ENCODE measurements at regions not wholly inside any gene's neighbourhood (a gene's known extent, or its start where the extent isn't known, plus 50 kb on each side); places are given as distances from the start of the nearest gene placed in this dataset.
A peak's percentile ranks its signal among the peaks of the same experiment; 100 is the strongest.

DNA sequence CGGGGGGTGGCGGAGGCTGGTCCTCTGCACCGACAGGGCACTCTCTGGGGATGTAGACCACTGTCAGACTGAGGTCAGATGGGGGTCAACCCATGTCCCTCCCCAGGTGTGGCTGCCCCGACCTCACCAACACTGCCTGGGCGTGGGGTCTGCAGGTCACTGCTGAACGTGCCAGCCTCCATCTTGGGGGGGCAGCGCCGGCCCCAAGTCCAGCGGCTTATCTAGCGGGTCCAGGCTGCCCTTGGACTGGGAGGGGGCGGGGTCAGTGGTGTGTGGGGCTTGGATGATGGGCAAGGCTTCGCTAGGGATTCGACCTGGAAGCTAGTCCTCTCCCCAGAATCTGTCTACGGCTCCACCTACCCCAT lies 178.2 kb downstream of the IGLL1 start:
- H3K27ac ChIP-seq (ENCODE audit: insufficient read length, low read depth, low read length): no peak overlapping the region
- H3K4me2 ChIP-seq (ENCODE audit: insufficient read depth, insufficient read length, low read length): peak overlapping the region; percentile 58
- H4K5ac ChIP-seq (ENCODE audit: insufficient read length, low read depth, low read length): no peak overlapping the region
- H2AK5ac ChIP-seq (ENCODE audit: insufficient read length, low read length): no peak overlapping the region
- no peak overlapping the region for H2BK20ac ChIP-seq (ENCODE audit: low read depth, low read length, poor library complexity, severe bottlenecking)
- no peak overlapping the region for H2BK5ac ChIP-seq (ENCODE audit: insufficient read length, low read length)
- H4K20me1 ChIP-seq (ENCODE audit: control insufficient read depth, insufficient read depth, insufficient read length): no peaks in the 10 kb centered on the region
- no peak overlapping the region for H4K91ac ChIP-seq (ENCODE audit: insufficient read length, low read depth, low read length)
- no peak overlapping the region for H3K9ac ChIP-seq (ENCODE audit: extremely low read depth, insufficient read length, low read length)
- no peak overlapping the region for H3K56ac ChIP-seq (ENCODE audit: insufficient read length, low read depth, low read length)
- H3K9me3 Mint-ChIP-seq: no peaks in the 10 kb centered on the region
- H3K79me2 ChIP-seq (ENCODE audit: insufficient read depth, low read length): no peaks in the 10 kb centered on the region
- no peak overlapping the region for H2AFZ ChIP-seq (ENCODE audit: low read length)
- no peak overlapping the region for H3K18ac ChIP-seq (ENCODE audit: insufficient read length, low read depth, low read length)
- no peak overlapping the region for H3T11ph ChIP-seq (ENCODE audit: low read length)
- no peak overlapping the region for H3K14ac ChIP-seq (ENCODE audit: insufficient read depth, low read length)
- no peak overlapping the region for H2BK12ac ChIP-seq (ENCODE audit: insufficient read length, low read depth, low read length)
- H3K4ac ChIP-seq (ENCODE audit: low read depth, low read length): no peak overlapping the region
- H3K4me1 ChIP-seq (ENCODE audit: insufficient read depth, low read length): no peaks in the 10 kb centered on the region
- no peak overlapping the region for H2BK15ac ChIP-seq (ENCODE audit: low read depth, low read length)
- no peak overlapping the region for H4K8ac ChIP-seq (replicated peaks; ENCODE audit: insufficient read length, low read depth, low read length)
- no peaks in the 10 kb centered on the region for H3K27me3 ChIP-seq (ENCODE audit: insufficient read depth, low read length)
- H3K27ac Mint-ChIP-seq: no peak overlapping the region
- H3K36me3 Mint-ChIP-seq (ENCODE audit: insufficient read depth in 1 of 3, low read depth in 3 of 3): no peaks in the 10 kb centered on the region
- DNase-seq: no peak
- H3K4me1 Mint-ChIP-seq: peaks cover 7 to 18% of the 10 kb centered on the region in 2 experiments
- peaks cover 8% of the 10 kb centered on the region for H3K23me2 ChIP-seq (ENCODE audit: insufficient read length, low read depth, low read length, poor library complexity, severe bottlenecking)
- H3K79me1 ChIP-seq (ENCODE audit: insufficient read depth, low read depth, low read length, poor library complexity, severe bottlenecking): no peaks in the 10 kb centered on the region
- no peak overlapping the region for H2BK120ac ChIP-seq (ENCODE audit: low read depth, low read length, poor library complexity, severe bottlenecking)
- H3K23ac ChIP-seq (ENCODE audit: insufficient read length, low read depth, low read length): no peak overlapping the region
- no peaks in the 10 kb centered on the region for H3K9me3 ChIP-seq (ENCODE audit: control insufficient read depth, low read depth, low read length)
- peak overlapping the region; percentile 51 to 79 for H3K4me3 Mint-ChIP-seq
- TF ChIP-seq, protein P1, sequence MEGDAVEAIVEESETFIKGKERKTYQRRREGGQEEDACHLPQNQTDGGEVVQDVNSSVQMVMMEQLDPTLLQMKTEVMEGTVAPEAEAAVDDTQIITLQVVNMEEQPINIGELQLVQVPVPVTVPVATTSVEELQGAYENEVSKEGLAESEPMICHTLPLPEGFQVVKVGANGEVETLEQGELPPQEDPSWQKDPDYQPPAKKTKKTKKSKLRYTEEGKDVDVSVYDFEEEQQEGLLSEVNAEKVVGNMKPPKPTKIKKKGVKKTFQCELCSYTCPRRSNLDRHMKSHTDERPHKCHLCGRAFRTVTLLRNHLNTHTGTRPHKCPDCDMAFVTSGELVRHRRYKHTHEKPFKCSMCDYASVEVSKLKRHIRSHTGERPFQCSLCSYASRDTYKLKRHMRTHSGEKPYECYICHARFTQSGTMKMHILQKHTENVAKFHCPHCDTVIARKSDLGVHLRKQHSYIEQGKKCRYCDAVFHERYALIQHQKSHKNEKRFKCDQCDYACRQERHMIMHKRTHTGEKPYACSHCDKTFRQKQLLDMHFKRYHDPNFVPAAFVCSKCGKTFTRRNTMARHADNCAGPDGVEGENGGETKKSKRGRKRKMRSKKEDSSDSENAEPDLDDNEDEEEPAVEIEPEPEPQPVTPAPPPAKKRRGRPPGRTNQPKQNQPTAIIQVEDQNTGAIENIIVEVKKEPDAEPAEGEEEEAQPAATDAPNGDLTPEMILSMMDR (conservative IDR thresholded peaks at IDR 0.05): no peak
- peaks cover 29% of the 10 kb centered on the region for H3K27me3 Mint-ChIP-seq (ENCODE audit: low read depth)
- no CpG with 5 or more reads among the region's 14 CpGs for WGBS (ENCODE audit: extremely low coverage, insufficient read length, low lambda C conversion rate)

Data from H9 (cell line).